Glomerular endothelial cell (primary cell): ENCODE measurements at regions not wholly inside any gene's neighbourhood (a gene's known extent, or its start where the extent isn't known, plus 50 kb on each side); places are given as distances from the start of the nearest gene placed in this dataset.
"Not testable (repeated sequence)": the region's sequence is repeated elsewhere in the genome, so short reads cannot be mapped to it uniquely, and the experiment has no call there.

Source experiments
- DNase-seq: peaks from one replicate; pipeline ENCODE4 v3.0.0-alpha.2; 2011; ENCODE audit warnings: low read depth, low spot score; ENCODE audit errors: extremely low read depth

DNA sequence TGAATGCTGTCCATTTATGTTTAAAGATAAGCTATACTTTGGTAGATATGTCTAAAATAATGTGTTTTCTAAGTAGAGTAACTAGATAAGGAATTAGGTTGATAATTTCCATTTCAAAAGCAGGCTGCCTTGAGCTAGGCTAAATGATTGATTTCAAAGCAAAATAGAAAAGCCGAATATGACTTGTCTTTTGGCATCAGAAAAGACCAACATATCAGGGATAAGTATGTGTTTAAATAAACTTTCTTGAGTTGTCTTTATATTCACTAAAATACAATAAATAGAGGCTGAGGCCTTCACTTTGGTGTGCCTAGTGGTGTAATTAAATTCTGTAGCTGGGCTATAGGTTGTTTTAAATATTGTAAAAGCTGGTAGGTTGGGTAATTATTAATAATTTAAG lies 569.0 kb downstream of the TAF11L14 start:
- DNase-seq, result no peak

DNA sequence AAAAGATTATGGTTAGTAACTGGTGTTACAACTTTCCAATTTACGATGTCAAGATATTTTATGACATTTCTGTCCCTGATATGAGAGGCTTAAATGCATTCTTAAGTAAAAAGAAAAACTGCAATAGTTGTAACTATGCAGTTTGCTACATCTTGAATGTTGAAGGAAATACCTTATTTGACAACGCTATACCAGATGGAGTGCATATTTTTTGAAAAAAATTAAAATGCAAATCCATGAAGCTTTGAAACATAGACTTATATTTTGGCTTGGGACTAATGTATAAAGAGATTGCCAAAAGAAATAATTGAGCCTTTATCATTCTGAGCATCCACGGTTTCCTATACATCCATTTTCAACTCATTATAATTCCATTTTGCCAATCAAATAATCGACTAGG lies 579.4 kb downstream of the TAF11L14 start:
- no peak for DNase-seq

DNA sequence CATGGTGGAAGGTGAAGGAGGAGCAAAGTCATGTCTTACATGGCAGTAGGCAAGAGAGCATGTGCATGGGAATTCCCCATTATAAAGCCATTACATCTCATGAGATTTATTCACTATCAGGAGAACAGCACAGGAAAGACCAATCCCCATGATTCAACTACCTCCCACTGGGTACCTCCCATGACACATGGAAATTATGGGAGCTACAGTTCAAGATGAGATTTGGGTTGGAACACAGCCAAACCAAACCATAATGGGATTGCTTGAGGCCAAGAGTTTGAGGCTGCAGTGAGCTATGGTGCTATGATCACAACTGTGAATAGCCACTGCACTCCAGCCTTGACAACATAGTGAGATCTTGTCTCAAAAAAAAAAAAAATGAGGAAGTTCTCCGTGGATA lies 581.8 kb downstream of the TAF11L14 start:
- no peak for DNase-seq

DNA sequence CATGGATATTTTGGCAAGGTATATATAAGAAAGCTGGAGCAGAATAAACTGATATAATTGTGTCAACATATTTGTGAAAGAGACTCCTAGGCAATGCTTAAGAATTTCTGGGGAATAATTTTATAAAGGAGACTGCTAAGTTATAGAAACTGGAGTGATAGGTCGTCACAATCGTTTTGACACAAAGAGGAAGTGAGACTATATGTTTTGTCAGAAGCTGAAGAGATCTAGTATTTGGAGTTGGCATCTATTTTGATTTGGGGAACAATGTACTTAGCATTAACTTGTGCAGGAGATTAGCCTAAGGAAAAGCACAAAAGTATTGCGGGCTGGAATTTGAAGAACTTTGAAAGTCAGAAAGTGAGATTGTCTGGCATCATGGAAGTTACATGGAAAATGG lies 582.5 kb downstream of the TAF11L14 start:
- DNase-seq, result no peak

DNA sequence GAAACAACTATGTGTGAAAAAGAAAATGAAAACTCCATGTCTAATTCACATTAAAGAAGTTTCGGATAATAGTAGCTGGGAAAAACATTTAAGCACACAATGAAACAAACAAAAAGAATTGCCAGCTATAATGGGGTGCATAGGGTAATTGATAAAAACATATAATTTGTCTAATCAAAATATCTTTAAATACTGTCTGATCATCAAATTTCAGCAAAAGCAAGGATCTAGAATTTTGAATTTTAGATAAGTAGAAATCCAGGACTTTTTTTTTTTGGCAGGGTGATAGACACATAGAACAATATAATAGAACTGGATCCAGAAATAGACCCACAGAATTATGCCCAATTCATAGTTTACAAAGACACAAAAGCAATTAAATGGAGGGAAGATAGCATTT lies 585.0 kb downstream of the TAF11L14 start:
- no peak for DNase-seq

DNA sequence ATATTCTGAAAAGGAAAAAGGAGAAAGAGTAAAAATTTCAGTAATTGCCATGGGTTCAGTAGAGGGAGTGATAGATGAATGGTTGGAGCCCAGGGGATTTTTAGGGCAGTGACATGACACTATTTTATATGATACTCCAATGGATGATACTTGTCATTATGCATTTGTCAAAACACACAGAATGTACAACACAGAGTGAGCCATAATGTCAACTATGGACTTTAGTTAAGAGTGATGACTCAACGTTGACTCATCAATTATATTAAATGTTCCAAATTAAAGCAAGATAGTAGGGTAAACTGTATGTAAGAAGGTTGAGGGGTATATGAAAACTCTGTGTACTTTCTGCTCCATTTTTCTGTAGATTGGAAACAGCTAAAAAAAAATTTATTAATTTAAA lies 586.4 kb downstream of the TAF11L14 start:
- no peak for DNase-seq

DNA sequence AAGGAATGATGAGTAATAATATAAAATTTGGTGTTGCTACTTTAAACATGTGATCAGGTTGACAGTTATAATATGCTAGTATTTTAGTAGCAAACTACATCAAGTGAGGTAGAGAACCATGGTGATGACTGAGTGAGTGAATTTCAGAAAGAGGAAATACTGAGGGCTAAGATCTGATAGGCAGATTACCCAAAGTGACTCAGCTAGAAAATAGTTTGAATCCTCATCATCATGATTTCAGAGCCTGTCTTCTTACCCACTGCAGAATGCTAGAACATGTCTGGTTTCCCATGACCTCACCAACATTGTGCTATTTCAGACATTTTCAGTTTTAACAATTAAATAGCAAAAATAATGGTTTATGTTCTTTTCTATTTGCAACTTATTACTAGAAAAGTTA lies 602.1 kb downstream of the TAF11L14 start:
- DNase-seq, result no peak

DNA sequence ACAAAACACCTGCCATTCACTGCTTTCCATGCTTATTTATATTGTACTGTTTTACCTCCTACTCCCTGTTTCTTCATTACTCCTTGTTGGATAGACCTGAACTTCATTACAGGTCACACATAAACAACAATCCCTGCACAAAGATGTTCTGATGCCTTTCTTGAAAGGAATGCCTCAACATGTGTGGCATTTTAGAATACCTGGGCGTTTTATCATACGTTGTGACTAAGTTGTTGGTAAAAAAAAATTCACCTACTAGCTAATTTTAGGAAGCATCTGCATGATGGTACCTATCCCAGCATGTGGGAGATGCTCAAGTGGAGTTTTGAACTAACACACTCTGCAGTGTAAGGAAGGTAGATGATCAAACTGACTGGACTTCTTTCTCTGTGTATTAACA lies 604.1 kb downstream of the TAF11L14 start:
- DNase-seq, result no peak

DNA sequence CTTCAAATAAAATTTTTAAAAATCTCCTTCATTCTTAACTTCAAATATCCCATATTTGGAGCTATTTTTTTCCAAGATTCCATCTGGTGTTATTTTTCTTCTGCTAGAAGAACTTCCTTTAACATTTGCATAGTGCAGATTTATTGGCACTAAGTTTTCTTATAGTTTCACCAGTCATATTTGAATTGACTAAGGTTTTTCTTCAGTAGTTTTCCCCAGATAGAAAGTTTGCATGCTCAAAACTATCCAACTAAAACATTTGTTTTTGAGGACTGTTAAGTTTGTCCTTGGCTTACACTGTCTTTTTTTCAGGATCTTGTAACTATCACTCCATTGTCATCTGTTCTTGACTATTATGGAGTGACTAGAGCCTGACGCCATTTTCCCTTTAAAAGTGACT lies 606.7 kb downstream of the TAF11L14 start:
- no peak for DNase-seq

DNA sequence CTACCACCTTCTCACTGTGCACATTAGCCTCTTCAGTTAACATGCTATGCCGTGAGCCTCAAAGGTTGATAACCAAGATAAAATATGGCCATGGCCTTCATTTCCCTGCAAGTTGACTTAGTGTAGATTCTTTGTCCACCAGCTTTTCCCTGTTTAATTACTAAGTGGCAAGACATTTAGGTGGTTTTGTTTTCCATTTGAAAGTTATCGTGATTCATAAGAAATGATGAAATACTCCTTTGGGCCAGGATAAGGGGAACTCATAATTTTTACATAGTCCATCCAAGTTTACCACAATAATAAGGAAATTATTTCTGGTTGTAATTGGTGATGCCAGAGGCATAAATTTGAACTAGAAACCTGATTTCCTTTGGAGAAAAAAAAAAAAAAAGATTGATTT lies 609.6 kb downstream of the TAF11L14 start:
- no peak for DNase-seq

DNA sequence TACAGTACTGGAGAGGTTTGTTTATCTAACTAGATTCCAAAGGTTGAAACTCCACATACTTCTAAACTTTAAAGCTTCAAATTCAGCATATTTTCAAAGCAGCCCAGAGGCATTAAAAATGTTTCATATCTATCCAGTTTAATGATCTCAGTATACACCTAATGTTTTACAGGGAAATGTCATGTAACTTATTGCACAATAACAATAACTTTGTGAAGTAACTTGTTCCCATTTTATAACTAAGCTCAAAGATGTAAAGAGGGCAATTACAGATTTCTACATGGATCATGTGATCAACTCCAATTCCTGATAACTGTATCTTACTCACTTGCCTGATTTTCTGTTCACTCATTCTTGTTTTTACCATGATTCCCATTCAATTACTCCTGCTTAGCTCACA lies 610.0 kb downstream of the TAF11L14 start:
- no peak for DNase-seq

DNA sequence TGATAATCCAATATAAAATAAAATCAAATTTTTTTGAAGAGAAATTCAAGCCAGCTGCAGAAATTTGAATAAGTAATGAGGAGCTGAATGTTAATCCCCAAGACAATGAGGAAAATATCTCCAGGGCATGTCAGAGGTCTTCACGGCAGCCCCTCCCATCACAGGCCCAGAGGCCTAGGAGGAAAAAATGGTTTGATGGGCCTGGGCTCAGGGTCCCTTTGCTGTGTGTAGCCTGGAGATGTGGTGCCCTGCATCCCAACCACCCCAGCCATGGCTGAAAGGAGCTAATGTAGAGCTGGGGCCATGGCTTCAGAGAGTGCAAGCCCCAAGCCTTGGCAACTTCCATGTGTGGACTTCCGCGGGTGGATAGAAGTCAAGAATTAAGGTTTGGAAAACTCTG lies 618.3 kb downstream of the TAF11L14 start:
- no peak for DNase-seq

DNA sequence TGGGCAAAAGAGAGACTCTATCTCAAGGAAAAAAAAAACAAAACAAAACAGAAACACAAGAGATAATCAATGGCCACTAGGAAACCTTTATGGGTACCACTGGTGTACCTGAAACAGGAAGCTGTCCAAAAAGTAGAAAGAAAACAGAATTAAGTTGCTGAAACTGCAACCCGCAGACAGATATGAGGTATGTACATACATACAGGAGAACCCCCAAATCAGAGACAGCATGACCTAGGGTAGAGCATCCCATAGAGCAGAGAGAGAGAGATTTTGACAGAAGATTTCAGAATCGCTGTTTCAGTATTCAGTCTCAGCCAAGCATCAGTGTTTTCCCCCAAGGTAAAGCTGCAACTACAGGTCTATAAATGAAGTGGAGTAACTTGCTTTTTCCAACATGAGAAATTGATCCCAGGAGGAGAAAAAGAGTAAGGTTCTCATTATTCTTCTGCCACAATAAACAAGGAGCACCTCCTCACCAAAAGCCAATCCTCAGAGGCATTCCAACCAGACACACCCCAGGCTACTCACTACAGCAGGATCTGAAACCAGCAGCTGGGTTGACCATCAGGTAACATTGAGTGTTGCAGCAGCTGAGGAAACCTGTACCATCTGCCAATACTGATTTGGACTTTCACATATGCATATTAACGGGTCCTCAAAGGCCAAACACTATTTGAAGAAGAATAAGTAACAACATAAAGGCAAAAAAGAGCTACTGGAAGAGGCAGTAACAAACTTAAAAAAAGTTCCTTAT lies 630.0 kb downstream of the TAF11L14 start:
- no peak for DNase-seq

DNA sequence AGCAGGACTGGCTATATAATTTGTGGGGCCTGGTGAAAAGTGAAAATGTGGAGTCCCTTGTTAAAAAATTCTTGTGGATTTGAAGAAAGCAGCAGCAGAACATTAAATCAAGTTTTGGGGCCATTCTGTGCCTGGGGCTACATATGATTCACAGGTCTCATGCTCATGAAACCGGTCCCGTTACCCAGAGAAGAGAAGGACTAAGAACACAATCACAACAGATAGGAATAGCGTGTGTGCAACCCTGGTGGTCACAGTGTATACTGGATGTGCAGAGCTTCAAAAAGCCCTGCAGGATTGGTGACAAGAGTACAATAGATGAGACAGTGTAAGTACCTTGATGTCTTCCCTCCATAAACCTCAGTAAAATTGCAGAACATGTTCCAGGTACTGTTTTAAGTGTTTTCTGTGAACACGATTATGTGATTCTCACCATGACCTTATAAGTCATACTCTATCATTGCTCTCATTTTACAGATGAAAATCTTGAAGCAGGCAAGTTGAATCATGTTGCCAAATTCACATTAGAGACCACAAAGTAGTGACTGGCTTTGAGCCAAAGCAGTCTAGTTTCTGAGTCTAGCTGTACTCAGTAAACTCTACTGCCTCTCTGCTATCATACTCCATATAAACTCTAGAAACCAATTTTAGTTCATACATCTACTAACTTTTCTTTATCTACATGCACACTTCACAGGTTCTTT lies 636.5 kb downstream of the TAF11L14 start:
- no peak for DNase-seq

DNA sequence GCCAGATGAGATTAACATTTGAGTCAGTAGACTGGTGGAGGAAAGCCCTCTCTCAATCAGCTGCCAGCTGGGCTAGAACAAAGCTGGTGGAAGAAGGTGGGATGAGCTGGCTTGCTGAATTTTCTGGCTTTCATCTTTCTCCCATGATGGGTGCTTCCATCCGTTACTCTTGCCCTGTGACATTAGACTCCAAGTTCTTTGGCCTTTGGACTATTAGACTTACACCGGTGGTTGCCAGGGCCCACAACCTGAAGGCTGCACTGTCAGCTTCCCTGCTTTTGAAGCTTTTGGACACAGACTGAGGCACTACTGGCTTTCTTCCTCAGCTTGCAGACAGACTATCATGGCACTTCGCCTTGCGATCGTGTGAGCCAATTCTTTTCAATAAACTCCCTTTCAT lies 642.7 kb downstream of the TAF11L14 start:
- no peak for DNase-seq

DNA sequence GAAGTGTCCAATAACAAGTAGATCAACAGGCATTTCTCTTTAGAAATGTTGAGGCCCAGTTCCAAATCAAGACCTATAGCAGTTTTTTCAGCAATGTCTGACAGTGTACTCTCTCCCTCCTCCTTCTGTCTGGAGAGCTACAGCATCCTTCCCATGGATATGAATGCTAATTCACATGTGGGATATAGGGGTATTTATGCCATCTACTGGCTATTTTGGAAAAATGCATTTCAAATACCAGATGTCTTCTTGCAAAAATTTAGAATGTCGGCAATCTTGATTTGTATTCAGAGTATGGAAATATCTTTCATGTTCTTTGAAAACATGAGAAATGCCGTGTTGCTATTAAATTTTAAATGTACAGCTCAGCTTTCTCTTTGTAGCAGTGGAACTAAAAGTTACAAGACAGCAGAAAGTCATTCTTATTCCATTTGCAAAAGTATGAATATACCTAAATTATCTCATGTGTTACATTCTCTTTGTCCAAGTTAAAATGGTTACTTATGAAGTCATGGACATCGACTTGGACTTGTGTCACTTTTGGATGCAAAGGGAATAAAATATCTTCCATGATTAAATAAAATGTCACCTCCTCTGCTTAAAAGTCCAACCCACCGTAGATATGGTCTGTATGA lies 647.8 kb downstream of the TAF11L14 start:
- peak; percentile 25 for DNase-seq

DNA sequence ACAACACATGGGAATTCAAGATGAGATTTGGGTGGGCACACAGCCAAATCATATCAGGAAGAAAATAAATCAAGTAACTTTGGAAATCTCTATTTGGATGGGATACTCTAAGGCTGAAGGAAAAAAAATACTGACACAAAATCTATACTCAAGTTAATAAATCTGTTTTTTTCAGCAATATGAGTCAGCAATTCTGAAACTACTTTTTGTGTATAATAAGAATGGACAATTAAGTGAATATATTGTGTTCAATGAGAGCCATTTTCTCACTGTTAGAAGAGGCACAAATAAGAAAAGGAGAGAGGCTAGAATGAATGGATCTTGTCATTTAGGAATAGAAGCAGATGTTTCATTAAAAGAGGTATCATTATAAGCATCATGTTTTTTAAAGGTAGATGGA lies 651.0 kb downstream of the TAF11L14 start:
- no peak for DNase-seq

DNA sequence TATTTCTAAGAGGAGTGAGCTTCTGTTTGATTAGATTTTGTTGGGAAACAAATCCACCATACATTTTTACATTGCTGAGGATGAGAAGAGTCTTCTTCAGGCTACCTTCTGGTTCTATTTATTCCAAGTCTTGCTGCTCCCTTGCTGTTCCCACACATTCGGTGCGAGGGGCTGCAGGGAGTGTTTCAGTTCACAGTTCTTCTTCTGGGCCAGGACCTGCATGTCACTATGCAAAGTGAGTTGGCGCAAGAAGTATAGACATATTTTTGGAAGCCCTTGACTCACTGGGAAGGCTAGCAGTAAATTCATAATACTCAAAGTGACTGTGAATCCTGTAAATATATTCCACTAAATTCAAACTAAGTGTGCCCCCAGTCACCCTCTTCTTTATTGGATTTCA lies 657.9 kb downstream of the TAF11L14 start:
- no peak for DNase-seq

DNA sequence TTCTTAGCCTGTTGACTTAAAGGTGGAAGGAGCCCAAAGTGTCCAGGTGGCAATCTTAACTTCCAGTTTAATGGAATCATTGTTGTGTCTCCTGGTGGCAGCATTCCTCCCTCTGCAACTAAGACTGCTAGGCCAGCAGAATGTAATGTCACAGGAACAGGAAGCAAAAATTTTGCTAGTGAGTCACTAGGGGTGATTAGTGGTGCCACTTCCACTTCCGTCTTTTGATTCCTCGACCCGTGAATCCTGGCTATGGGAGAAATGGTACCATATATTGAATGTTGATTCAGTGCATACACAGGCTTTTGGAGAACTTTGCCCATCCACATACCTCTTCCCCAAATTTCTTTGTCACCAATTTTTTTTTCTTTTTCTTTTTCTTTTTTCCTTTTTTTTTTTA lies 661.4 kb downstream of the TAF11L14 start:
- not testable (repeated sequence) for DNase-seq

DNA sequence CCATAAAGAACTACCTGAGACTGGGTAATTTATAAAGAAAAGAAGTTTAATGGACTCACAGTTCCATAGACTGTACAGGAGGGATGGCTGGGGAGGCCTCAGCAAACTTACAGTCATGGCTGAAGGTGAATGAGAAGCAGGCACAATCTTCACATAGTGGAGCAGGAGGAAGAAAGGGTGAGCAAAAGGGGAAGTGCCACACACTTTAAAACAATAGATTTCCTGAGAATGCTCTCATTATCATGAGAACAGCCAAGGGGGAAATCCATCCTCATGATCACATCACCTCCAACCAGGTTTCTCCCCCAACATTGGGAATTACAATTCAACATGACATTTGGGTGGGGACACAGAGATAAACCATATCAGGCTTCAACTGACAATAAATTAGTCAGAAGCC lies 664.9 kb downstream of the TAF11L14 start:
- no peak for DNase-seq

DNA sequence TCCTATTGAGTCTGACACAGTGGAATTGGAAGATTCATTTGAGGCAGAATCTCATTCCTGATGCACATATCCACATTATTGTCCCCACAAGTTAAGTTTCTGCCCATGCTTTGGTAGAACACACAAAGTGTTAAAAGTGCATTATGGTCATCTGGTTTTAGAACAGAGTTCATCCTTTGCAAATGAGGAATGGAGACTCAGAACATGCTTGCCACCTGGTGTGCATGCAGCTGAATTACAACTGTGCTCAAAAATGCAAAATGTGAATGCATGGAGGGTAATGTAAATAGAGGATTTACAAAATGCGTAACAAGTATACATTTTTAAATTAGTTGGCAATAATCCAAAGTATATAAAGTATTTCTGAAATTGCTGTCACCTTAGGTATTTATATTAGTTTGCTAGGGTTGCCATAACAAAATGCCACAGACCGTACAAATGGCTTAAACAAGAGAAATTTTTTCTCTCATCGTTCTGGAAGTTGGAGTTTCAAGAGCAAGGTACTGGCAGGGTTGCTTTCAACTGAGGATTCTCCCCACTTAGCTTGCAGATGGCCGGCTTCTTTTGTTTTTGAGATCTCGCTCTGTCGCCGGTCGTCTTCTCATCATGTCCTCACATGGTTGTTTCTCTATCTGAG lies 671.1 kb downstream of the TAF11L14 start:
- no peak for DNase-seq

DNA sequence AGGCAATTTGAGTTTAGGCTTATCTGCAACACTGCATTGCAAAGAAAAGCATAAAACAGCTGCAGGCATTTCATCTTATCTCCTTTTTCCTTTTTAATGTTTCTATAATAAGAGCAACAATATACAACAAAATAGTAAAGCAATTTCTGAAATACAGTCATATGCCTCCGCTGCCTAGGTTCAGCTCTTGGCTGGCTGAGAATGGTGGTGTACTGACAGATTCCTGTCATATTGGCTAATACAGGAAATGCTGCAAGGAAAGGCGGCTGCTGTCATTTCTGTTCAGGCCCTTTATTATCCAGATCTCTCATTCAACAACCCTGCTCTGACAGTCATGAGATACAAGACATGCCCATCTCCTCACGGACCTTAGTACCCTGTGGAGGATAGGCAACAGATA lies 677.0 kb downstream of the TAF11L14 start:
- DNase-seq, result no peak
